CD14-positive monocyte (primary cell): ENCODE measurements at regions not wholly inside any gene's neighbourhood (a gene's known extent, or its start where the extent isn't known, plus 50 kb on each side); places are given as distances from the start of the nearest gene placed in this dataset.
"Not testable (repeated sequence)": the region's sequence is repeated elsewhere in the genome, so short reads cannot be mapped to it uniquely, and the experiment has no call there.

ENCODE experiments used
- DNase-seq, 3 donors: peaks; one replicate each; pipeline ENCODE4 v3.0.0-alpha.2; 2011 to 2022
- H2AFZ ChIP-seq: 2 replicates; pipeline ENCODE4 v1.6.0; 2012; ENCODE audit warnings: mild to moderate bottlenecking, low read depth, low read length, inconsistent platforms; ENCODE audit not compliant: insufficient read depth, poor library complexity, severe bottlenecking
- H3K27ac ChIP-seq, 2 donors: 1 replicate in 1 of 2; 2 replicates in 1 of 2; pipeline ENCODE4 v1.5.1; 2012 to 2013; ENCODE audit warnings: low read length in 2 of 2, control low read depth in 1 of 2, inconsistent platforms in 1 of 2, low read depth in 1 of 2, mild to moderate bottlenecking in 1 of 2
- H3K27me3 ChIP-seq, 2 donors: one replicate each; pipeline versions ENCODE4 v1.6.0 to v1.6.1; 2011 to 2013; ENCODE audit warnings: low read length in 2 of 2; ENCODE audit not compliant: control insufficient read depth in 2 of 2, insufficient read depth in 2 of 2
- H3K36me3 ChIP-seq, 2 donors: replicated peaks in 1 of 2; 1 replicate in 1 of 2; 2 replicates in 1 of 2; pipeline versions ENCODE4 v1.5.1 to v1.6.1; 2012 to 2013; ENCODE audit warnings: low read length in 2 of 2, control low read depth in 1 of 2, inconsistent platforms in 1 of 2, mild to moderate bottlenecking in 1 of 2; ENCODE audit not compliant: insufficient read depth in 2 of 2, control insufficient read depth in 1 of 2
- H3K4me1 ChIP-seq, 2 donors: 1 replicate in 1 of 2; 2 replicates in 1 of 2; pipeline versions ENCODE4 v1.5.1 to v1.6.1; 2012 to 2013; ENCODE audit warnings: low read length in 2 of 2, control low read depth in 1 of 2, inconsistent platforms in 1 of 2, mild to moderate bottlenecking in 1 of 2, moderate library complexity in 1 of 2; ENCODE audit not compliant: insufficient read depth in 2 of 2, control insufficient read depth in 1 of 2
- H3K4me2 ChIP-seq: replicated peaks from 2 replicates; pipeline ENCODE3; 2012; ENCODE audit warnings: low read length, moderate library complexity, mild to moderate bottlenecking; ENCODE audit not compliant: poor library complexity, severe bottlenecking; ENCODE audit errors: extremely low read depth
- H3K4me3 ChIP-seq, 3 experiments: fragments of 200-600 bp in 1 of 3; sonication (generic) in 1 of 3; replicated peaks in 1 of 3; 1 replicate in 2 of 3; 2 replicates in 1 of 3; pipeline ENCODE4 v1.5.1; 2011 to 2013; ENCODE audit warnings: low read length in 3 of 3, mild to moderate bottlenecking in 3 of 3, control low read depth in 2 of 3, low read depth in 2 of 3, inconsistent platforms in 1 of 3, moderate library complexity in 1 of 3
- H3K79me2 ChIP-seq: 2 replicates; pipeline ENCODE4 v1.6.0; 2012; ENCODE audit warnings: mild to moderate bottlenecking, control low read depth, inconsistent platforms, low read length, moderate library complexity; ENCODE audit not compliant: insufficient read depth
- H3K9ac ChIP-seq: 2 replicates; pipeline ENCODE4 v1.6.0; 2017; ENCODE audit warnings: low read length, mild to moderate bottlenecking; ENCODE audit not compliant: insufficient read depth, poor library complexity, severe bottlenecking
- H3K9me3 ChIP-seq, 2 donors: replicated peaks in 1 of 2; 1 replicate in 1 of 2; 2 replicates in 1 of 2; pipeline versions ENCODE4 v1.5.1 to v1.6.1; 2012 to 2013; ENCODE audit warnings: low read length in 2 of 2, control low read depth in 1 of 2; ENCODE audit not compliant: control insufficient read depth in 1 of 2, insufficient read depth in 1 of 2
- H4K20me1 ChIP-seq: 2 replicates; pipeline ENCODE4 v1.6.0; 2012; ENCODE audit warnings: mild to moderate bottlenecking, low read length, control low read depth, moderate library complexity; ENCODE audit not compliant: insufficient read depth
- H3K27ac Mint-ChIP-seq, 7 donors: one replicate each; pipeline ENCODE4 v1.8.0; 2020; ENCODE audit warnings: mild to moderate bottlenecking in 7 of 7, mixed read lengths in 7 of 7, moderate library complexity in 6 of 7, inconsistent platforms in 2 of 7
- H3K27me3 Mint-ChIP-seq, 3 donors: one replicate each; pipeline ENCODE4 v1.8.0; 2021 to 2022; ENCODE audit warnings: low read depth in 3 of 3, mild to moderate bottlenecking in 3 of 3, mixed read lengths in 3 of 3, moderate library complexity in 3 of 3, inconsistent platforms in 1 of 3
- H3K36me3 Mint-ChIP-seq, 2 donors: one replicate each; pipeline ENCODE4 v1.8.0; 2020; ENCODE audit warnings: mixed read lengths in 2 of 2, inconsistent platforms in 1 of 2, mild to moderate bottlenecking in 1 of 2
- H3K4me1 Mint-ChIP-seq: one replicate; pipeline ENCODE4 v1.8.0; 2020; ENCODE audit warnings: mild to moderate bottlenecking, mixed read lengths
- H3K4me3 Mint-ChIP-seq, 2 donors: one replicate each; pipeline ENCODE4 v1.8.0; 2020; ENCODE audit warnings: mild to moderate bottlenecking in 2 of 2, mixed read lengths in 2 of 2, moderate library complexity in 1 of 2
- H3K9me3 Mint-ChIP-seq, 7 donors: one replicate each; pipeline ENCODE4 v1.8.0; 2020 to 2022; ENCODE audit warnings: mixed read lengths in 7 of 7, mild to moderate bottlenecking in 6 of 7, moderate library complexity in 6 of 7, inconsistent platforms in 2 of 7
- WGBS: methylation state at CpG from one replicate; pipeline ENCODE4 v1.1.5; 2013; ENCODE audit warnings: missing lambda C conversion rate; ENCODE audit not compliant: insufficient coverage; 5-methylcytosine and 5-hydroxymethylcytosine counted together
- intact Hi-C, 2 donors: fragments of 100-400 bp; cut with micrococcal nuclease; formaldehyde crosslinking; loops; one replicate each; pipeline versions ENCODE4 v1.15.0 to v1.15.1; 2023

- H4K20me1 ChIP-seq, DNase-seq, H3K4me3 Mint-ChIP-seq, H3K36me3 ChIP-seq, H2AFZ ChIP-seq, H3K9me3 ChIP-seq, intact Hi-C loops, H3K27ac ChIP-seq, H3K4me1 Mint-ChIP-seq, H3K27me3 ChIP-seq, H3K9ac ChIP-seq, H3K9me3 Mint-ChIP-seq, H3K4me3 ChIP-seq, H3K79me2 ChIP-seq, H3K4me2 ChIP-seq, H3K4me1 ChIP-seq, H3K27me3 Mint-ChIP-seq, H3K27ac Mint-ChIP-seq: not testable (repeated sequence)
- H3K36me3 Mint-ChIP-seq, result peaks cover 22 to 33% of the 10 kb centered on the region in 2 donors
- WGBS, result no CpG with 5 or more reads among the region's 3 CpGs
Measured at GRCh38 chr5:21471691-21472090, 1381.5 kb downstream of the CDH12 start.

- peaks cover 27 to 40% of the 10 kb centered on the region in 2 donors for H3K36me3 Mint-ChIP-seq
- H3K4me3 Mint-ChIP-seq, H3K4me1 ChIP-seq, intact Hi-C loops, H3K4me3 ChIP-seq, H3K9ac ChIP-seq, H3K9me3 ChIP-seq, H3K27me3 Mint-ChIP-seq, H3K79me2 ChIP-seq, H4K20me1 ChIP-seq, DNase-seq, H3K27me3 ChIP-seq, H3K9me3 Mint-ChIP-seq, H3K27ac ChIP-seq, H2AFZ ChIP-seq, H3K36me3 ChIP-seq, H3K4me1 Mint-ChIP-seq, H3K4me2 ChIP-seq, H3K27ac Mint-ChIP-seq: not testable (repeated sequence)
- WGBS, result no CpG with 5 or more reads among the region's 6 CpGs
Measured at GRCh38 chr5:21469523-21470101, 1383.5 kb downstream of the CDH12 start.

- H3K27ac ChIP-seq, H3K4me3 ChIP-seq, DNase-seq, H2AFZ ChIP-seq, H3K27me3 Mint-ChIP-seq, H3K9me3 ChIP-seq, H3K79me2 ChIP-seq, H3K4me1 Mint-ChIP-seq, H3K27me3 ChIP-seq, H3K9ac ChIP-seq, H3K9me3 Mint-ChIP-seq, H3K4me1 ChIP-seq, H3K4me3 Mint-ChIP-seq, intact Hi-C loops, H3K4me2 ChIP-seq, H4K20me1 ChIP-seq, H3K36me3 ChIP-seq, H3K27ac Mint-ChIP-seq: not testable (repeated sequence)
- peaks cover 22 to 45% of the 10 kb centered on the region in 2 donors for H3K36me3 Mint-ChIP-seq
- no CpG with 5 or more reads among the region's 5 CpGs for WGBS
Measured at GRCh38 chr5:21467544-21467943, 1385.6 kb downstream of the CDH12 start.

- Histone ChIP-seq H3K4me3 (peak overlapping the region; percentile 56 to 74 (median 59)), H3K9ac (peak overlapping the region; percentile 46), H3K27ac (peak overlapping the region in 1 of 2 donors; percentile 59), H2AFZ (peak overlapping the region; percentile 74), H3K4me2 (peak overlapping the region; percentile 51)
- H3K27me3 Mint-ChIP-seq, H3K9me3 ChIP-seq, intact Hi-C loops, DNase-seq, H4K20me1 ChIP-seq, H3K4me1 ChIP-seq, H3K36me3 ChIP-seq, H3K79me2 ChIP-seq, H3K4me1 Mint-ChIP-seq, H3K27me3 ChIP-seq, H3K9me3 Mint-ChIP-seq: not testable (repeated sequence)
- peak overlapping the region; percentile 87 to 92 for H3K4me3 Mint-ChIP-seq
- no CpG with 5 or more reads among the region's 7 CpGs for WGBS
- peak overlapping the region in 4 of 7 donors; percentile 30 to 76 (median 60) for H3K27ac Mint-ChIP-seq
- H3K36me3 Mint-ChIP-seq, result peaks cover 7 to 23% of the 10 kb centered on the region in 2 donors
Measured at GRCh38 chr5:21459744-21460073, 1393.4 kb downstream of the CDH12 start.
